ENCODE measurements at regions not wholly inside any gene's neighbourhood (a gene's known extent, or its start where the extent isn't known, plus 50 kb on each side); places are given as distances from the start of the nearest gene placed in this dataset.

GRCh38 chr3:4897765-4898453 is 81.3 kb upstream of the BHLHE40 start:
- Histone ChIP-seq H3K36me3 (ENCODE audit: control insufficient read depth, insufficient read depth, low read length) (no peaks in the 10 kb centered on the region), H3K4me1 (ENCODE audit: control insufficient read depth, insufficient read depth, low read length, poor library complexity, severe bottlenecking) (peaks cover 13% of the 10 kb centered on the region), H3K27ac (ENCODE audit: low read depth, low read length, severe bottlenecking) (peak overlapping the region; percentile 60), H3K9me3 (ENCODE audit: control insufficient read depth, low read length) (no peaks in the 10 kb centered on the region), H3K4me3 (ENCODE audit: extremely low read depth, insufficient read depth, low read length, poor library complexity, severe bottlenecking) (no peak overlapping the region)
- 68 to 80% methylated on average over 3 to 5 of the region's 6 CpGs for WGBS, 2 experiments (ENCODE audit: insufficient coverage in 2 of 2)

GRCh38 chr3:4898454-4899313 is 80.6 kb upstream of the BHLHE40 start:
- no peaks in the 10 kb centered on the region for H3K9me3 ChIP-seq (ENCODE audit: control insufficient read depth, low read length)
- peaks cover 13% of the 10 kb centered on the region for H3K4me1 ChIP-seq (ENCODE audit: control insufficient read depth, insufficient read depth, low read length, poor library complexity, severe bottlenecking)
- H3K4me3 ChIP-seq (ENCODE audit: extremely low read depth, insufficient read depth, low read length, poor library complexity, severe bottlenecking) = no peak overlapping the region
- peak overlapping the region; percentile 60 for H3K27ac ChIP-seq (ENCODE audit: low read depth, low read length, severe bottlenecking)
- 77 to 88% methylated on average over 5 to 6 of the region's 6 CpGs for WGBS, 2 experiments (ENCODE audit: insufficient coverage in 2 of 2)
- H3K36me3 ChIP-seq (ENCODE audit: control insufficient read depth, insufficient read depth, low read length) = no peaks in the 10 kb centered on the region

DNA sequence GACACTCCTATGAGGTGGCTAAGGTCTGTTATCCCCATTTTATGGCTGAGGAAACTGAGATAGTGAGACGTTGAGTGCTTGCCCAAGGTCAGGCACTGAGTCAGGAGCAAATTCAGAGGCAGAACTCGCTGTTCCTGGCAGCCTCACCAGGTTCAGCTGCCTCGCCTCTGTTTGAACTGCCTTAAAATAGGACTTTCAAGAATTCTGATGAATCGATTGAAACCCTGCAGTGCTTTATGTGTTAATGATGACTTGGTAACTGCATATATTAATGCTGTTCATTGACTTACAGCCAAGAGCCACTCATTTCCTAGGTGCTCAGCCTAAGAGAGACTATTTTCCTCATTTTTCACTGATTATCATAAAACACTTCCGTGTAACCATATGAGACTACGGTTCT is 79.5 kb upstream of the BHLHE40 start:
- Histone ChIP-seq H3K9me3 (ENCODE audit: control insufficient read depth, low read length) (no peaks in the 10 kb centered on the region), H3K4me3 (ENCODE audit: extremely low read depth, insufficient read depth, low read length, poor library complexity, severe bottlenecking) (no peak overlapping the region), H3K36me3 (ENCODE audit: control insufficient read depth, insufficient read depth, low read length) (no peaks in the 10 kb centered on the region), H3K4me1 (ENCODE audit: control insufficient read depth, insufficient read depth, low read length, poor library complexity, severe bottlenecking) (peaks cover 13% of the 10 kb centered on the region), H3K27ac (ENCODE audit: low read depth, low read length, severe bottlenecking) (no peak overlapping the region)
- WGBS, 2 experiments (ENCODE audit: insufficient coverage in 2 of 2) = 89 to 94% methylated on average over 5 to 6 of the region's 6 CpGs

GRCh38 chr3:4900298-4900697 is 78.9 kb upstream of the BHLHE40 start:
- no peak overlapping the region for H3K4me3 ChIP-seq (ENCODE audit: extremely low read depth, insufficient read depth, low read length, poor library complexity, severe bottlenecking)
- no peaks in the 10 kb centered on the region for H3K9me3 ChIP-seq (ENCODE audit: control insufficient read depth, low read length)
- H3K36me3 ChIP-seq (ENCODE audit: control insufficient read depth, insufficient read depth, low read length) = no peaks in the 10 kb centered on the region
- 93 to 100% methylated on average over 1 to 2 of the region's 4 CpGs for WGBS, 2 experiments (ENCODE audit: insufficient coverage in 2 of 2)
- H3K27ac ChIP-seq (ENCODE audit: low read depth, low read length, severe bottlenecking) = no peak overlapping the region
- H3K4me1 ChIP-seq (ENCODE audit: control insufficient read depth, insufficient read depth, low read length, poor library complexity, severe bottlenecking) = peaks cover 13% of the 10 kb centered on the region

DNA sequence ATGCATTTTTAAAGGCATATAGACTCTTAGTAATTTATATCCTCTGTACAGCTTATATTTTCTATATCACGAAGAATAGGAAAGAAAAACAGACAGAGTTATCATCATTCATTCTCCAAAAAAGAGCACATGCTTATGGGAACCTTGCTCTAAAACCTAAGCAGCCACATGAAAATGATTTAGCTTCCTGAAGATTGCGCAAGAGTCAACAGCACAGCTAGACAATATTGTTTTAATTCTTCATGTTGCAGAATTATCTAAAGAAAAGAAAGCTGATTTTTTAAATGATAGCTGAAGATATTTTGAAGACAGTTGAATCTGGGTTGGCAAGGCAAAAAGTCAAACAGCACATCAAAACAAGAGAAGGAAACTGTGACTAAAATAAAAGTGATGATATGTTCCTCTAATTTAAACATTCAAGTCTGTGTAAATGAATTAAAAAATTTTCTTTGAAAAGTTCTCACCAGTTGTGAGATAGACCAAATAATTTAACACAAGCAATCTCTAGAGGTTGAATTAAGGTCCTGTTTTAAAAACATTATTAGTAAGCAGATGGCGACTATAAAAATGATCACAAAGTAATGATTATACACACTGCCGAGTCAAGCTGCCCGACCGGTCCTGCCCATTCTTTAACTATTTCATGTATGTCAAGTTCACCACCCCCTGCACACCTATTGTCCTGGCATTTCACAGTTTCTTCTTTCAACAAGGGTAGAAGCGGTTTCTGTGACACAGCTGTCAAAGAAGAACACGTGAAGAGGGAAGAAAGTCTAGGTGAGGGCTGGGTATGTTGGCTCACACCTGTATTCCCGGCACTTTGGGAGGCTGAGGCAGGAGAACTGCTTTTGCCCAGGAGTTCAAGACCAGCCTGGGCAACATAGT is 74.2 kb upstream of the BHLHE40 start:
- H3K4me1 ChIP-seq (ENCODE audit: control insufficient read depth, insufficient read depth, low read length, poor library complexity, severe bottlenecking) = no peaks in the 10 kb centered on the region
- 80 to 87% methylated on average over 4 of the region's 9 CpGs for whole genome bisulfite sequencing, 2 experiments (ENCODE audit: insufficient coverage in 2 of 2)
- H3K27ac ChIP-seq (ENCODE audit: low read depth, low read length, severe bottlenecking) = no peak overlapping the region
- no peaks in the 10 kb centered on the region for H3K9me3 ChIP-seq (ENCODE audit: control insufficient read depth, low read length)
- H3K4me3 ChIP-seq (ENCODE audit: extremely low read depth, insufficient read depth, low read length, poor library complexity, severe bottlenecking) = no peak overlapping the region
- no peaks in the 10 kb centered on the region for H3K36me3 ChIP-seq (ENCODE audit: control insufficient read depth, insufficient read depth, low read length)

GRCh38 chr3:4906107-4906621 is 73.1 kb upstream of the BHLHE40 start:
- WGBS, 2 experiments (ENCODE audit: insufficient coverage in 2 of 2) = no CpG with 5 or more reads among the region's 3 CpGs
- Histone ChIP-seq H3K9me3 (ENCODE audit: control insufficient read depth, low read length) (no peaks in the 10 kb centered on the region), H3K4me1 (ENCODE audit: control insufficient read depth, insufficient read depth, low read length, poor library complexity, severe bottlenecking) (no peaks in the 10 kb centered on the region), H3K36me3 (ENCODE audit: control insufficient read depth, insufficient read depth, low read length) (no peaks in the 10 kb centered on the region), H3K4me3 (ENCODE audit: extremely low read depth, insufficient read depth, low read length, poor library complexity, severe bottlenecking) (no peak overlapping the region), H3K27ac (ENCODE audit: low read depth, low read length, severe bottlenecking) (no peak overlapping the region)

DNA sequence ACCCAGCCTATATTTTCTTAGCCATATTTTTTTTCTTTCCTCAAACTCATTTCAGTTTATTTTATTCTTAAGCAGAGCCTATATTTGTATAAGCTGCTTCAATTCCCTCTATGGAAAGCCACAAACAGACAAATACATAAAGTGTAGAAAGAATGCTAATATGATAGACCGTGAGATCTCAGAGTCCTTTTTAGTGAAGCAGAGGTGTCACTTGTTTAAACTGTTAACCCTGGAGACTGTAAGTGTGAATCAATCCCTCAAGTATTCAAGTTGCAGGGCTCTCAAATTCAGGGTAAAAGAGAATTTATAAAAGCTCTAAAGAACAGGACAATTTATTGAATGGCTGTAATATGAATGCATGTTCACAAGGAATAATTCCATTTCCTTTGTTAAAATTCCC is 72.2 kb upstream of the BHLHE40 start:
- Histone ChIP-seq H3K4me1 (ENCODE audit: control insufficient read depth, insufficient read depth, low read length, poor library complexity, severe bottlenecking) (no peaks in the 10 kb centered on the region), H3K9me3 (ENCODE audit: control insufficient read depth, low read length) (no peaks in the 10 kb centered on the region), H3K27ac (ENCODE audit: low read depth, low read length, severe bottlenecking) (no peak overlapping the region), H3K4me3 (ENCODE audit: extremely low read depth, insufficient read depth, low read length, poor library complexity, severe bottlenecking) (no peak overlapping the region), H3K36me3 (ENCODE audit: control insufficient read depth, insufficient read depth, low read length) (no peaks in the 10 kb centered on the region)
- WGBS, 2 experiments (ENCODE audit: insufficient coverage in 2 of 2) = 71% methylated on average over 1 of the region's 1 CpG; no CpG with 5 or more reads in 1 of the 2 experiments

GRCh38 chr3:4907643-4908432 is 71.4 kb upstream of the BHLHE40 start:
- no peak overlapping the region for H3K4me3 ChIP-seq (ENCODE audit: extremely low read depth, insufficient read depth, low read length, poor library complexity, severe bottlenecking)
- WGBS, 2 experiments (ENCODE audit: insufficient coverage in 2 of 2) = 98% methylated on average over 5 to 6 of the region's 7 CpGs
- no peaks in the 10 kb centered on the region for H3K4me1 ChIP-seq (ENCODE audit: control insufficient read depth, insufficient read depth, low read length, poor library complexity, severe bottlenecking)
- H3K36me3 ChIP-seq (ENCODE audit: control insufficient read depth, insufficient read depth, low read length) = no peaks in the 10 kb centered on the region
- no peaks in the 10 kb centered on the region for H3K9me3 ChIP-seq (ENCODE audit: control insufficient read depth, low read length)
- no peak overlapping the region for H3K27ac ChIP-seq (ENCODE audit: low read depth, low read length, severe bottlenecking)

DNA sequence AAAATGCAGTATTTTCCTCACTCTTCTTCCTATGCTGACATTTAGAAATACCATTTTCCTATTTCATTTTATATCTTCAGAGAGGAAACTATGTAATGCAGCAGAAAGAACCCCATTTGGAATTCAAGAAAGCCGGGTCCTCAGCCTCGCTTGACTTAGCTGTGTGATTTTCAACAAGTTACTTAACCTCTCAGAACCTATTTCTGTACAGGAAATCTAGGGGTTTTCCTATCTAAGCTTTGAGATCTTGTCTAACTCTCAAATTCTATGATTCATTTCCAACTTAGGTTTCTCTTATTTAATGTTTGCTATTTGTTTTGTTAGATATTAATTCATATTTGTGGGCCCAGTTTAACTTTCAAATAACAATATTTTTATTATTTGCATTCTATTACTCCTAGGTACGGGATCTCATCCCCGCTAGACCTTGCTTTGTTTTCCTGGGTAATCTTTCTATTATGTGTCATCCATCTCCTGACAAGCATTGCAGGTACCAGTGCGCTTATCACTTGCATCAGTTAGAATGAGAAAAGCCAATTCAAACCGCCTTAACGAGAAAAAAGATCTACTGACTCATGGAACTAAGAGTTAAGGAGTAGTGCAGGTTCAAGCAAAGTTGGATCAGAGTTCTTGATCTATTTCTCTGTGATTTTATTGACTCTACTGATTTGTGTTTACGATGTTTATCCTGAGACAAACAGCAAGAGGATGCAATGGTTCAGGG is 70.6 kb upstream of the BHLHE40 start:
- Histone ChIP-seq H3K4me3 (ENCODE audit: extremely low read depth, insufficient read depth, low read length, poor library complexity, severe bottlenecking) (no peak overlapping the region), H3K9me3 (ENCODE audit: control insufficient read depth, low read length) (peaks cover under 1% of the 10 kb centered on the region), H3K4me1 (ENCODE audit: control insufficient read depth, insufficient read depth, low read length, poor library complexity, severe bottlenecking) (no peaks in the 10 kb centered on the region), H3K36me3 (ENCODE audit: control insufficient read depth, insufficient read depth, low read length) (no peaks in the 10 kb centered on the region), H3K27ac (ENCODE audit: low read depth, low read length, severe bottlenecking) (no peak overlapping the region)
- 97 to 100% methylated on average over 5 to 6 of the region's 8 CpGs for WGBS, 2 experiments (ENCODE audit: insufficient coverage in 2 of 2)

Measured in mesodermal cell (in vitro differentiated cells).